Tibial nerve (tissue), 4 donors: ENCODE measurements at regions not wholly inside any gene's neighbourhood (a gene's known extent, or its start where the extent isn't known, plus 50 kb on each side); places are given as distances from the start of the nearest gene placed in this dataset.

ENCODE experiments used
- CTCF ChIP-seq, 5 experiments: fragments of 200-600 bp in 3 of 5; fragments of 450-650 bp in 2 of 5; sonication (generic) in 3 of 5; IDR thresholded peaks; one replicate each; pipeline ENCODE4 v1.5.1; 2016 to 2019; ENCODE audit warnings: antibody characterized with exemption in 5 of 5, mild to moderate bottlenecking in 3 of 5, moderate library complexity in 2 of 5
- EP300 ChIP-seq, 2 donors: sonication (generic); formaldehyde crosslinking; IDR thresholded peaks; one replicate each; pipeline ENCODE4 v1.6.1; 2017; ENCODE audit warnings: antibody characterized with exemption in 2 of 2, mild to moderate bottlenecking in 1 of 2
- POLR2A ChIP-seq, 2 donors: fragments of 450-650 bp; IDR thresholded peaks; one replicate each; pipeline ENCODE4 v1.6.1; 2017; ENCODE audit warnings: antibody characterized with exemption in 2 of 2, mild to moderate bottlenecking in 2 of 2, moderate library complexity in 2 of 2

GRCh38 chr7:1364906-1365570 lies 94.2 kb downstream of the MICALL2 start:
- TF ChIP-seq CTCF (IDR thresholded peaks at IDR 0.05), result no peak
- TF ChIP-seq EP300 (IDR thresholded peaks at IDR 0.05), result no peak
- no peak for TF ChIP-seq POLR2A (IDR thresholded peaks at IDR 0.05)
